ENCODE measurements at regions not wholly inside any gene's neighbourhood (a gene's known extent, or its start where the extent isn't known, plus 50 kb on each side); places are given as distances from the start of the nearest gene placed in this dataset.

- no peak for DNase-seq (ENCODE audit: low spot score)
Measured at GRCh38 chr13:33711436-33711835, 106.5 kb upstream of the RFC3 start.

GRCh38 chr13:33717775-33718174 is 100.2 kb upstream of the RFC3 start:
- DNase-seq (ENCODE audit: low spot score), result no peak

GRCh38 chr13:33721724-33722123 is 96.2 kb upstream of the RFC3 start:
- DNase-seq (ENCODE audit: low spot score), result no peak

GRCh38 chr13:33722216-33722915 is 95.6 kb upstream of the RFC3 start:
- DNase-seq (ENCODE audit: low spot score), result no peak

GRCh38 chr13:33723365-33723764 is 94.6 kb upstream of the RFC3 start:
- DNase-seq (ENCODE audit: low spot score), result no peak

- DNase-seq (ENCODE audit: low spot score), result peak; percentile 77
Measured at GRCh38 chr13:33723772-33724435, 94.0 kb upstream of the RFC3 start.

- no peak for DNase-seq (ENCODE audit: low spot score)
Measured at GRCh38 chr13:33725340-33725739, 92.6 kb upstream of the RFC3 start.

- DNase-seq (ENCODE audit: low spot score), result no peak
Measured at GRCh38 chr13:33727297-33728083, 90.5 kb upstream of the RFC3 start.

- DNase-seq (ENCODE audit: low spot score), result no peak
Measured at GRCh38 chr13:33728271-33729037, 89.5 kb upstream of the RFC3 start.

- no peak for DNase-seq (ENCODE audit: low spot score)
Measured at GRCh38 chr13:33730147-33730546, 87.8 kb upstream of the RFC3 start.

- no peak for DNase-seq (ENCODE audit: low spot score)
Measured at GRCh38 chr13:33730619-33731018, 87.3 kb upstream of the RFC3 start.

- DNase-seq (ENCODE audit: low spot score), result no peak
Measured at GRCh38 chr13:33735276-33735675, 82.7 kb upstream of the RFC3 start.

- no peak for DNase-seq (ENCODE audit: low spot score)
Measured at GRCh38 chr13:33739254-33739653, 78.7 kb upstream of the RFC3 start.

- DNase-seq (ENCODE audit: low spot score), result no peak
Measured at GRCh38 chr13:33740134-33740538, 77.8 kb upstream of the RFC3 start.

- DNase-seq (ENCODE audit: low spot score), result no peak
Measured at GRCh38 chr13:33742321-33742720, 75.6 kb upstream of the RFC3 start.

- no peak for DNase-seq (ENCODE audit: low spot score)
Measured at GRCh38 chr13:33743438-33744368, 74.2 kb upstream of the RFC3 start.

- no peak for DNase-seq (ENCODE audit: low spot score)
Measured at GRCh38 chr13:33744589-33745369, 73.2 kb upstream of the RFC3 start.

GRCh38 chr13:33745370-33746324 is 72.3 kb upstream of the RFC3 start:
- DNase-seq (ENCODE audit: low spot score), result no peak

GRCh38 chr13:33746867-33747266 is 71.1 kb upstream of the RFC3 start:
- DNase-seq (ENCODE audit: low spot score), result no peak

Data from ecto neural progenitor cell (in vitro differentiated cells).